ENCODE measurements at regions not wholly inside any gene's neighbourhood (a gene's known extent, or its start where the extent isn't known, plus 50 kb on each side); places are given as distances from the start of the nearest gene placed in this dataset.
"Not testable (repeated sequence)": the region's sequence is repeated elsewhere in the genome, so short reads cannot be mapped to it uniquely, and the experiment has no call there.

DNA sequence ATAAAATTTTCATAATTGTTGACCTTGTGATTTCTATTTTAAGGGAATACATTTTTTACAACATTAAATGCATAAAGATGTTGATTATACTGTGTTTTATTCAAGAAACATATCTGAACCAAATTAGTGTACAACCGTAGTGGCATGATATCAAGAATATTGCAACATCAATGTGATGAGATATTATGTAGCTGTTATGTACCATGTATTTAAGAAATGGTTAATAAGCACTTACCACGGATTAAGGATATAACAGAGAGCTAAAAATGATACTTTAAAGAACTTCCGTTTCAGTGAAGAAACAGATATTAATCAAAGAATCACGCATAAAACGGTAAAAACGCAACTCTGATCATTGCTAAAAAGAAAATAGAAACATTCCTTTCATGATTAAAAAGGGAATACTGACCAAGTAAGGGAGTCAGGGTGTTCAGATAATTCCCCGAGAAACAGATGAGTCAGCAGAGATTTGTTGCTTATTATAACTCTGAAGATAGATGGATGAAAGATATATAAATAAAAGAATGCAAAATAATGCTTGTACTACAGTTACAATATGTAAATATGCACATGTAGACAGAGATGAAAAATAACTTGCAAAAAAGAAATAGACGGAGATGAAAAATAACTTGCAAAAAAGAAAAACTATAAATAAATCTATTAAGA, 281.9 kb upstream of the MAF start:
- DNase-seq, result no peak

DNA sequence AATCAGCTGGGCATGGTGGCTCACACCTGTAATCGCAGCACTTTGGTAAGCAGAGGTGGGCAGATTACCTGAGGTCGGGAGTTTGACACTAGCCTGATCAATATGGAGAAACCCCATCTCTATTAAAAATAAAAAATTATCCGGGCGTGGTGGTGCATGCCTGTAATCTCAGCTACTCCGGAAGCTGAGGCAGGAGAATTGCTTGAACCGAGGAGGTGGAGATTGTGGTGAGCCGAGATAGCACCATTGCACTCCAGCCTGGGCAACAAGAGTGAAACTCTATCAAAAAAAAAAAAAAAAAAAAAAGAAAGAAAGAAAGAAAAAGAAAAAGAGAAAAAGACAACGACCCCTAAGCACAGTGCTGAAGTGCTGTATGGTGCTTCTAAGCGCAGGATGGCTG, 280.6 kb upstream of the MAF start:
- not testable (repeated sequence) for DNase-seq

DNA sequence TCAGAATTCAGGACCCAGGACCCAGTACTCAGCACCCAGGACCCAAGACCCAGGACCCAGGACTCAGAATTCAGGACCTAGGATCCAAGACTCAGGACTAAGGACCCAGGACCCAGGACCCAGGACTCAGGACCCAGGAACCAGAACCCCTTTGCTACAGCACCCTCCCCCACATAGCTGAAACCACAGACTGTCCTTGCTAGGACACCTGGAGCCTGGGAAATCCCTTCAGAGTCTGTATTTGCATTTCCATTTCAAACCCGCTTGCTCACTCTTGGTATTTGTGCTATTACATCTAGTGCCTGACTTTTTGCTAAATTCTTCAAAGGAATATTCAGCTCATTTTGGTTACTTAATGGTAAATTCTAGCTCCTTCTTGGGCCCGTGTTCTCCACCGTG, 275.8 kb upstream of the MAF start:
- DNase-seq, result no peak

DNA sequence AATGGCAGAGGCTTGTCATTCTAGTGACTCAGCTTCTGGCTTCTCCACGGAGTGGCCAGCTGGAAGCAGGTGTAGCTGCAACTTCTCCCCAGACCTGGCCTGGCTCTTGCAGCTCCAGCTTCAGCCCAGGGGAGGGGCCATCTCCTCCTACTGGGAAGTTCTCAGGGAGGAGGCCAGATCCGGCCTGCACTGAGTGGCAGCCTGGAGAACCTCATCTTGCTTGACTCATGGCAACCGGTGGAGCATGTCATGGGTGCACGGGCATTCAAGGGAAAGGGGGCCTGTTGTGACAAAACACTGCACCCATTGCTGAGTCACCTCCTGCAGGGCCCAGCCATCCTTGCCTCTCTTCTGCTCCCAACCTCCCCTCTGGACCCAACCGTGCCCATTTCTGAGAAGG, 273.9 kb upstream of the MAF start:
- DNase-seq, result no peak

DNA sequence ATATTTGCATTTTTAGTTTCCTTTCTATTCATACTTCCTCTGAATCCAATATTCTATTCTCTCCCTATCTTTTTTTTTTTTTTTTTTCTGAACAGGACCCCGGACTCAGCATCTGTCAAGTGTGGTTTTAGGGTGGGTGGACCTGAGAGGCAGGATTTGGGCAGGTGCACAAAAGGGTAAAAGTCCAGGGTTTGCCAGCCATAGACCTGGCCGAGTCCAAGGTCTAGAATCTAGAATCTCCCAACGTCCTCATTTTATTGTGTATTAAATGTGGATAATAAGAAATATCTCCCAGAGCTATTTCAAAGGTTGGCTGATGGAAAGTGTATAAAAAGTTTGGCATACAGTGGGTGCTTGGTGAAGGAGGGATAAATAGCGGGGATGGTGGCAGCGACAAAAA, 273.3 kb upstream of the MAF start:
- no peak for DNase-seq

DNA sequence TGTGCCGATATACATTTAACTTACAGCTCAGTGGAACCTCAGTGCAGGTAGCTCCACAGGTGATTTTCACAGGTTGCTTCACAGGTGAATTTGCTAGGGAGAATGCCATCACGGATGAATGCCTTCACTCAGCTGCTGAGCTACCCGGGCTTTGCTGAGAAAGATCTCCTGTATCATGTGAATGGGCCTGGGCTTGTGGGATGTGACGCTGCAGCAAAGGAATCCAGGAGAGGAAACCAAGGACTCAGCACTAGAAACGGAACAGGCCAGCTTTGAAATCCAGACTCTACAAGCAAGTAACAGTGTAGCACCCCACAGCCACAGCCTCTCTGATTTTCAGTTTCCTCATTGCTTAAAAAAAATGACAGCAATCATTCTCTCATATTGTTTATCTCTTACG, 271.4 kb upstream of the MAF start:
- DNase-seq, result no peak

DNA sequence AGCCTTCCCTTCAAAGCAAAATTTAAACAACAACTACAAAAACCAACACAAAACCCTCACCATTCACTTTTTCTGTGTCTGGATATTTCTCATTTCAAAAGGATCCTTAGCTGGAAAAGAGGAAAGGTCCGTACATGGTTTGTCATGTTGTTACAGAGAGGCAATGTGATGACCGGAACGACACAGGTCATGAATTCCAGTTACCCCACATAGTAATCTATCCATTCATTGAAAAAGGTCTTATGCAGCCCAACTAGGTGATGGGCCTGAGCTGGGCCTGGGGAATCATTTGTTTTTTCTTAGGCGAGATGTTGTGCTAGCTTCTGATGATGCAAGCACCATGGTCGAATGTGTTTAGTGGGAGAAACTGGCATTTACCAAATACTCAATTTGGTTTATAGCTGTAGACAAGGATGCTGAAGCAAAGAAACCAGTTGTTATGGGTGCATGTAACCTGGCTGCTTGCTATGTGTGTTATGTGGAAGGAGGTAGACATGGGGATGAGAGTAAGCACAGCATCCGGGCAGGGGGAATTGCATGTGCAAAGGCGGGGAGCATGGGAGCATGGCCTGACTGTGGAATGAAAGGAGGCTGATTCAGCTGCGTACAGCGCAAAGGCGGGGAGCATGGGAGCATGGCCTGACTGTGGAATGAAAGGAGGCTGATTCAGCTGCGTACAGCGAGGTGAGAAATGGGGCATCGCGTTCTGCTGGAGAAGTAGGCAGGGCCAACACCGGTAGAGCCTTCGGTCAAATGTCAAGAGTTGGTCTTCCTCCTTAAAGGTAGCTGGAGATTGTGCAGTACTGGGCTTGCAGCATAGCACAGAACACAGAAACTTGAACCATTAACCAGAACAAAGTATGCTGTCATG, 269.7 kb upstream of the MAF start:
- no peak for DNase-seq

DNA sequence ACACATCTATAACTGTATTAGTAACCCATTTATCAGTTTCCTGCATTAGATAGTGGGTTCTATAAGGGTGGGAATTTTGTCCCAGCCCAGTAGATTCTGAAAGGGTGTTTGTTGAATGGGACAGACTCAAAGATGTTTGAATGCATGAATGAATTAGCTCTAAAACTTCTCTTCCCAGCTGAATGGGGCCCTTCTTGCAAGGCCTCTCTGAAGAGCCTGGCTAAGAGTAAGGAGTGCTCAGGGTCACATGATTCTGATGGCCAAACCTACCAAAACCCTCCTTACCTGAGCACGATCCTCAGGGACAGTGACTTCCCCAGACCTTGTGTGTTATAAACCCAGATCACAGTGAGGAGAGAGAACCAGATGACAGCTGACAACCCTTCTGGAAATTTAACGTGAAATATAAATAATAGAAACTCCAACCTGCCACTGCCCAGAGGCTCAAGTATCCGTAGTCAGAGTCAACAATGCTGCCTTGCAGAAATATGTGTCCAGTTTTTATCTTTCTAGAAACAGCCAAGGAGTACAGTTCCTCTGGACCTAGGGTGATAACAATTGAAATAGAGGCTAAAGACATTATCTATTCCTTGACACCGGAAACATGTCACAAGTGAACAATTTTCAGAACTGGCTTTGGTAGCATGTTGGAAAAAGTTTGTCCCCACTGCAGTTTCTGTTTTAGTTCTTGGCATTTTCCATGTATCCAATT, 268.9 kb upstream of the MAF start:
- DNase-seq, result no peak

DNA sequence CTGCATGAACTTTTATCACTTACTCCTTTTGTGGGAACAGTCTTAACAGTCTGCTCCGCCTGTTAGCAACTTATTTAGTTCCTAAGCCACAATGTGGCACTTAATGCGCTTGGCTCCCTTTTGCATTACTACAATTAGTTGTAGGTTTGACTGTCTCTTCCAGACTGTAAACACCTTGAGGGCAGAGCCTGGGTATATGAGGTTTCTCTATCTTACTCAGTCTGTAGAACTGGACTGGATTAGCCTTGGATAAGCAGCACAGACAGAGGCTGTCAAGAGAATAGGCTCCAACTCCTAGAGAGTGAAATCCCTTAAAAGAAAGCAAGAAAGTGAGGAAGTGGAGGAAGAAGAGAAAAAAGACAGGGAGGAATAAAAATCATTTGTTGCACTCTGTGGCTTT, 268.3 kb upstream of the MAF start:
- no peak for DNase-seq

DNA sequence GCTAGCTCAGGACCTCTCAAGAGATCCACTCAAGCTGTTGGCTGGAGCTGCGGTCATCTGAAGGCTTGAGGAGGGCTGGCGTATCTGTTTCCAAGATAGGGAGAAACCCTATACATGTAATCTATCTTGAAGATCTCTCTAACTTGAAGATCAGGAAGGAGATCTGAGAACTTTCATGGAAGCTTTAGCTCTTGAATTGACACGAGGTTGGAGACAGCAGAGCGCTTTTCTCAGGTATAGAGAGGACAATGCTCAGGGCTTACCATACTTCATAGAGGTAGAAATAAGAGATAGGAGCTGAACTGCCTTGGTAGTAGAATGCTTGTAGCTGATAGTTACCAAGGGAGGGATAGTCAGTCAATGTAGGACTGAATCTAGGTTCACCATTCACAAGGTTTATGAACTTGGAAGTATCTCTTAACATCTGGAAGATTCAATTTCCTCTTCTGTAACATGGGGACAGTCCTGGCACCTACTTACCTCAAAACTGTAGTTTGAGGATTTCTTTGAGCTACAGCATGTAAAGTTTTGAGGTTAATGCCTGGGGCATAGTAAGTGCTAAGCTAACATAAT, 267.0 kb upstream of the MAF start:
- DNase-seq, result no peak

DNA sequence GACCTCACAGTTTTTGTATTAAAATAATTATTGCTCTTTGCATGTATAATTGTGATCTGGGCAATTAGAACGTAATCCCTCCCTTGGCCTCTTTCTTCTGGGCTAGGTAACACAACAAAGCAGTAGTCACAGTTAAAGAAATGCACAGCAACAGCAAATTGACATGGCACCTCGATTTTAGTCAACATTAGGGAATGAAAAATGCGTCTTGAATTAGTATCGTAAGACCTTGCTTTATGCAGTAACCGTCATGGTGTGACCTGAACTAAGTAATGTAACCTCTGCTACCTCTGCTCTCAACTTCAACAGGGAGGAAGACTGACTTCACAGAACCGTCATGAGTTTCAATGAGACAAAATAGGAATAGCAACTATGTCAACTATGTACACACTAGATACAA, 265.4 kb upstream of the MAF start:
- DNase-seq, result no peak

DNA sequence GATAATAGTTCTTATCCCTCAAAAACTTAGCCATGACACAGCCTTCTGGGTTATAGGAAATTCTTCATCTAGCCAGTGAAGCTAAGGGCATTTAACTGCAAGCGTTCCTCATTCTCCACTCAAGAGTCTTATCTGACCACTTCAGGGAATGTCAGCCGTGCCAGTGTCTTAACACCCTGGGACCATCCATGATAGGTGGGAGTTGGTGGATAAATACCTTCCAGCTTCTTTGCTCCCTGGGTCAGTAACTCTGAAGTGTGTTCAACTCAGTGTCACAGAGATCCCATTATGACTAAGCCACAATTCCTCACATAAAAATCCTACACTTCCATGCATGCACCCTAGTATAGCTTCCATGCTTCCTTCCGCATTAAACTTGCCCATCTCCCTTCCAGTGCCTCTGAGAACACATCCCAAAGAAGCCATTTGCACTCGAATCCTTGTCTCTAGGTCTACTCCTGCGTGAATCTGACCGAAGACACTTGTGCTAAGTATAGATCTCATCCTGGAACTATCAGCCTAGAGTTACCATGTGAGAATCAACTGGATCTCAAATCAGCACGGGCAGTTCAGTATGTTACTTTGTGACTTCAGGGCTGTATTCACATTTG, 264.3 kb upstream of the MAF start:
- DNase-seq, result no peak

DNA sequence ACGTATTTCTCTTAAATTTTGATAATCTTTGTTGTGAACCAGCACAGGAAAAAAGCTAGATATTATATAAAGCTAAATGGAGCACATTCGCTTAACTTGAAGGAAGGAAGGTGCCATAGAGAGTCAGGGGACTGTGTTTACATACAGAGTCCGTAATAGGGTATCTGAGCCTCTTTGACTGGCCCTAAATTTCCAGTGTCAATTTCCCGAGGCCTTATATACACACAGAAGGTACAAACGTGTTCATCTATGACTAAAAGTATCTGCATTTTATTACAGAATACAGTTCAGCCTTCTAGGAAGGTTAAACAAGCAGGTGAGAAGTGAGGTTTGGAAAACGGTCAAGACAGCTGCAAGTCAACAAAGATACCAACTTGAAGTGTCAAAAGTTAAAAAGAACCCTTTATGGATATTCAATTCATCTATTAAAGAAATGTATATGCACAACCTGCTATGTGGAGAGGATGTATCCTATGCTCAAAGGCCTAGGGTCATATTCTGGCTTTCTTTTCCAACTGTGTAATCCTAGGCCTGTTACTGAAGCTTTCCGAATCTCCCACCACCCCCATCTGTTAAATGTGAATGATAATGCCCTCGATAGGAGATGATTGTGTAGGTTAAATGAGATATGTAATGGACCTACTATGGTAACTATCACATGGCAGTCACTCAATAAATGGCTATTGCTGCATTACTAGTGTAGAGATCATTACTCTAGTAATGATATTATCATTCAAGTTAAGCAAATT, 263.7 kb upstream of the MAF start:
- no peak for DNase-seq

DNA sequence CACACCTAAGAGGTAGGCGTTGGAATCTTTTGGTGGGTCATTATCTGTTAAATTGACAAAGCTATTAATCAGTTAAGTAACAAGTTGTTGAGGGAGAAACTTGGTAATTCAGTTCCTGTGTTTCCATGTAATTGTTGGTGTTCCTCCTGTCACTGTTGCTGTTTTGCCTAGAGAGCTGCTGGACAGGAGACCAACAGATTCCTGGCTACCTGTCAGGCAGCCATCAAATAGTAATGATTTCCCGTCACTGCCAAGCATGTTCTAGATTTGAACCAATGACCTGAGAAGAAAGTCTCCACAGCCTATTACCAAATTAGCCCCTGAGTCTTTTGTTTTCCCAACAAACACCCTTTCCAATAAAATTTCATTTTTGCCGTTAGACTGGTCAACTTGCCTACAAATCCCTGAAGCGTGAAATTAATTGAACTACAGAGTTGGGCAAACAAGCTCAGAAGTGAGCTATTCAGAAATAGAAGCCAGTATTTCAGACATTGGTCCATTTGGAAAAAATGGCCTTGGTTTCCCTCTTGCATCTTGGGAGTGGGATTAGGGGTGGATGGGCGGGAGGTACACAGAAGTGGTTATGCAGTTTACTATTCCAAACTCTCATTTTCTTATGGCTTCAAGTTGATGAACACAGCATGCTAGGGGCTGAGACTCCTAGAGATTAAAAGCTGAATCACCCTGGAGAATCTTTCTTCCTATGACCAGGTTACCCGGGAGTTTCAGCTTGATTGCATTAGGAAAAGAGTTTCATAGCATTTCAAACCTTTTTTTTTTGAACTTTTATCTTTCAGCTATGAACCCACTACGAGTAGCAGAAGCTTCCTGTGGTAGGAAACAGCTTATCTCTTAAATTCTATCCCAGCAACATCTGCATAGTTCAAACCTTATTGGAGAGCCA, 262.8 kb upstream of the MAF start:
- no peak for DNase-seq

DNA sequence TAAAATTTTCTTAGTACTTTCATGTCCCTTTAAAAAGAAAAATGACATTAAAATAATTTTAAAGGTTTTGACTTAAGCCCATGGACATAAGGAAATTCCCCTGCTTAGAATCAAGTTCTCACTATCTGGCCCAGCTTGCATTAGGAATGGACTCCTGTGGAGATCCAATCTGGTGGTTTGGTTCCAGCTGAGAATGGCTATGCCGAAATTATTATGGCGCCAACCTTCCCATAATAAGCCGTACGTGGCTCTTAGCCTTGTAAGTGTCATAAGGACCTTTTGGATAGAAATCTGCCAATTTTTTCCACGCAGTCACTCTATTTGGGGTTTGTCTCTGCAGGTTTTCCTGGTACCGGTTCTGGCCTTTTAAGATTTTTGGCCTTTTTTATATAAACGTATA, 262.1 kb upstream of the MAF start:
- DNase-seq, result no peak

DNA sequence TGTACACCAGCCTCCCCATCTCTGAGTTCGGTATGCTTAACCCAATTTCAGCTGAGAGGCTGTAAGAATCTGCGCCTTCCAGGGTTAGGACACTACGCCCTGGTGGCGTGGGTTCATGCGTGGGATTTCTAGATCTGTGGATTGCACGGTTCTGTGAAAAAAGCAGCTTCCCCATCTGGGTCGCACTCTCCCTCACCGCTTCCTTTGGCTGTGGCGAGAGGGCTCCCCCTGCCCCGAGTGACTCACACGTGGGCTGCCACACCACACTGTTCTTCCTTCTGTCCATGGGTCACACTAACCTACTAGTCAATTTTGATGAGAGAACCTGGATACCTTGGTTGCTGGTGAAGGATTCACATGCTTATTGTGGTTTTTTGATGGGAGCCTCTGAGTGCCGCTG, 256.0 kb upstream of the MAF start:
- DNase-seq, result no peak

DNA sequence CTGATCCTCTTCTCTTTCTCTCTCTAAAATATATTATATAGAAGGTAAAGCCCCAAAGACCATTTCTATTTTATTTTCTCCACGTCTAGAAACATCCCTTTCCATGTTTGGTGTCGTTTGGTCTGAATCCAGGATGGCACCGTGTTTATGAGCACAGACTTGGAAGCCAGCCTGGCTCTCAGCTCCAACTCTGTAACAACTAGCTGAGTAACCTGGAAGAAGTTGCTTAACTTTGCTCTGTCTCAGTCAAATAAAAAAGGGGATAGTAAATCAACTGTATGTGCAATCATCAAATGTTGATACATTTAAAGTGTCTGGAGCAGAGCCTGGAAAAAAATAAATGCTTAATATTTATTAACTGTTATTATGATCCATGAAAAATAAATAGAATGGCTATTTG, 249.8 kb upstream of the MAF start:
- DNase-seq, result no peak

DNA sequence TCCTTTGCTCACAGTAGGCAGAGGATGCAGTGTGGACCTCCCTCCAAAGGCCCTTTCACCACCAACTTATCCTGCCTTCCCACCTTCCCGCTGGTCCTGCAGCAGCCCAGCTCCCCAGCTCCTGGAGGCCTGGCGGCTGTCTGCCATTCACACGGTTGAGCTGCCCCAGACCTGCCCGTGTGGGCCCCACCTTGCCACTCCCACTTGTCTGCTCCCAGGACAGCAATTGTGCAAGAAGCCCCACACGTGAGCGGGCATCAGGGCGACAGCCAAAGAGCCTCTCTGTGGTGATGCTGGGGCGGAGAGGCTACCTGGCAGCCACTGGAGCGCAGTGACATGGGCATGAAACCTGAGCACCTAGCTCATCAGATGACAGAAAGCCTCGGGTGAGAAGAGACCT, 248.6 kb upstream of the MAF start:
- DNase-seq, result no peak

DNA sequence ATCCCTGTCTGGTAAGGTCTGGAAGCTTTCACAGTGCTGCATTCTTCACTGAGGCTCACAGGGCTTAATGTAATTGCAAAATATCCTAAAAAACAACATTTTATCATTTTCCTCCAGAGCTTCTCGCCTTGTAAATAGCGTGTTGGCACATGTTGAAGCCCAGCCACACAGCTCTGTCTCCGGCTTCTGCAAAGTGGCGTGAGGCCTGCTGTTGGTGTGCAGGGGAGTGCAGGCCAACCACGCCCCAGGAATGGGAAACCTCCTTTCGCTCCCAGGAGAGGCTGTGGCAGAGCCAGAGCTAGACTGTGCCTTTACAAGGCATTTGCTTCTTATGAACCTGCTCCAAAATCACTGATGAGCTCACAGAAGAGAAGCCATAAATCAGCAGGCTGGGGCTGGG, 248.2 kb upstream of the MAF start:
- no peak for DNase-seq

DNA sequence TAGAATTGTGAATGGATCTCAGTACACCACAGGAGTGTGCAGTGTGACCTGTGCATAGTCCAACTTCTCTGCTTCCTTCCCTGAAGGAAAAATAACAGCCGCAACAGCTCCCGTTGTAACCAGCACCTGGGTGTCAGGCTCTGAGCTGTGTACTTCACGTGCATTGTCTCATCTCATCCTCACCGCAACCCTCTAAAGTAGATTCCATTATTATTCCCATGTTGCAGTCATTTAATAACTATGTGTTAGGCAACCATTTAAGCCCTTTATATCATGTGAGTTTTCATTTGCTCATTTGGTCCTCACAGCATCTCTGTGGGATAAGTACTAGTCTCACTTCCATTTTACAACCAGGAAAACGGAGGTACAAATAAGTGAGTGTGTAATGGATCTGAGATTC, 247.0 kb upstream of the MAF start:
- no peak for DNase-seq

DNA sequence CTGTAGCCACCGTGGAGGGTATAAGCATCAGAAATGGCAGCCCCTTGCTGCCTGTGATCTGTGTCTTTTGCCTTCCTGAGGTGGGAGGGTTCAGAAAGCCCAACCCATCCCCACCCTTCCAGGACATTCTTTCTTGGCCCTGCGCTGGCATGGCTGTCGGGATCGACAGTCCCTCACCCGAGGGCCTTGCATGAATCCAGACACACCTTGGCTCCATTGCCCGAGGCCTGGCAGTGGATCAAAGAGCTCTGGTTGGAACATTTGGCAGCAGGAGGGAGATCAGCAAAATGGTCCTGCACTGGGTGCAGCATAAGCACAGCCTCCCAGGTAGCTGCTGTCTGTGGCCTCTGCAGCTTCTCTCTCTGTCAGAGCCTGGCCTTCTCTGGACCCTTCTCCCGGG, 246.6 kb upstream of the MAF start:
- DNase-seq, result no peak
